Adrenal gland (tissue), 9 donors: ENCODE measurements at regions not wholly inside any gene's neighbourhood (a gene's known extent, or its start where the extent isn't known, plus 50 kb on each side); places are given as distances from the start of the nearest gene placed in this dataset.

Experiments used
- DNase-seq, 7 donors: peaks; one replicate each; pipeline ENCODE4 v3.0.0-alpha.2; 2019 to 2020
- H3K27ac ChIP-seq, 5 donors: fragments of 200-600 bp; sonication (generic) in 4 of 5; 1 replicate in 3 of 5; 2 replicates in 2 of 5; pipeline versions ENCODE4 v1.5.1 to v1.8.0; 2016 to 2020; ENCODE audit warnings: mild to moderate bottlenecking in 1 of 5
- H3K27me3 ChIP-seq: fragments of 200-600 bp; 2 replicates; pipeline ENCODE4 v1.8.0; 2021
- H3K36me3 ChIP-seq, 2 donors: fragments of 200-600 bp; replicated peaks in 1 of 2; 1 replicate in 1 of 2; 2 replicates in 1 of 2; pipeline versions ENCODE4 v1.5.1 to v1.8.0; 2018 to 2022
- H3K4me1 ChIP-seq, 2 donors: fragments of 200-600 bp; replicated peaks in 1 of 2; 1 replicate in 1 of 2; 2 replicates in 1 of 2; pipeline versions ENCODE4 v1.5.1 to v1.8.0; 2018 to 2021
- H3K4me3 ChIP-seq, 4 donors: fragments of 200-600 bp; sonication (generic) in 3 of 4; one replicate each; pipeline ENCODE4 v1.5.1; 2016 to 2018
- H3K9me3 ChIP-seq, 3 donors: fragments of 200-600 bp; sonication (generic) in 1 of 3; replicated peaks in 1 of 3; 1 replicate in 2 of 3; 2 replicates in 1 of 3; pipeline versions ENCODE4 v1.5.1 to v1.8.0; 2016 to 2021
- POLR2A ChIP-seq, 2 donors: fragments of 450-650 bp; IDR thresholded peaks; one replicate each; pipeline ENCODE4 v1.6.1; 2017; ENCODE audit warnings: antibody characterized with exemption in 2 of 2, mild to moderate bottlenecking in 2 of 2, moderate library complexity in 1 of 2
- WGBS, 4 donors: extraction: QIAGEN DNeasy Blood & Tissue Kit in 2 of 4; methylation state at CpG; one replicate each; pipeline versions ENCODE4 v1.1.5 to v1.1.7; 2013 to 2017; 5-methylcytosine and 5-hydroxymethylcytosine counted together
- intact Hi-C, 2 donors: fragments of 100-400 bp; cut with DNase I; formaldehyde crosslinking; loops; one replicate each; pipeline versions ENCODE4 v1.14.1 to v1.15.0; 2022 to 2023
- TF ChIP-seq, protein P1 (sequence below), 6 experiments: fragments of 450-650 bp in 4 of 6; fragments of 200-600 bp in 2 of 6; sonication (generic) in 1 of 6; IDR thresholded peaks; 1 replicate in 5 of 6; 2 replicates in 1 of 6; pipeline versions ENCODE4 v1.5.1 to v1.8.0; 2016 to 2021; ENCODE audit warnings: antibody characterized with exemption in 6 of 6, mild to moderate bottlenecking in 2 of 6, moderate library complexity in 1 of 6
- donor health status: healthy with polysubstance abuse.
- donor health status: Bipolar disorder and iron deficiency.
- donor health status: DM: yes; HTN: yes; CAD: no.
- donor health status: DM: no; HTN: no; CAD: no.
- donor health status: DM: no; HTN: no; CAD: no.

DNA sequence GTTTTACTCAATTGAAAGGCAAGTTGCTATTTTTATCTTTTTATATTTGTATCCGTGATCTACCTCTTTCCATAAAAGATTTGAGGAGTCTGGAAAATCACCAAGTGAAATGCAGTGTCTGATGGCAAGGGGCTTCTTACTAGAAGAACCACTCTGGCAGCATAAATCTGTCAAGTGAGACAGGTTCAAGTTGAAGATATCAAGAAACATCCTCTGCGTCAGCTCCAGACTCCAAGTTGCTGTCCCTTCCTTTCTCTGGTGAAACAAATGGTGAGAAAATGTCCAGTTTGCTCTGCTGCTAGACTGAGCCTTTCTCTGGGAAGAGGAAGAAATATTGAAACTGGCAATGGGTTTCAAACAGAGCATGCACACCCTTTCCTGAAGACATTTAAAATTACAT, 411.2 kb downstream of the PLPP3 start:
- Histone ChIP-seq H3K36me3 (no peaks in the 10 kb centered on the region), H3K4me1 (no peaks in the 10 kb centered on the region), H3K27ac (no peak overlapping the region), H3K9me3 (no peaks in the 10 kb centered on the region), H3K27me3 (no peaks in the 10 kb centered on the region), H3K4me3 (no peak overlapping the region)
- DNase-seq: no peak
- TF ChIP-seq, protein P1, sequence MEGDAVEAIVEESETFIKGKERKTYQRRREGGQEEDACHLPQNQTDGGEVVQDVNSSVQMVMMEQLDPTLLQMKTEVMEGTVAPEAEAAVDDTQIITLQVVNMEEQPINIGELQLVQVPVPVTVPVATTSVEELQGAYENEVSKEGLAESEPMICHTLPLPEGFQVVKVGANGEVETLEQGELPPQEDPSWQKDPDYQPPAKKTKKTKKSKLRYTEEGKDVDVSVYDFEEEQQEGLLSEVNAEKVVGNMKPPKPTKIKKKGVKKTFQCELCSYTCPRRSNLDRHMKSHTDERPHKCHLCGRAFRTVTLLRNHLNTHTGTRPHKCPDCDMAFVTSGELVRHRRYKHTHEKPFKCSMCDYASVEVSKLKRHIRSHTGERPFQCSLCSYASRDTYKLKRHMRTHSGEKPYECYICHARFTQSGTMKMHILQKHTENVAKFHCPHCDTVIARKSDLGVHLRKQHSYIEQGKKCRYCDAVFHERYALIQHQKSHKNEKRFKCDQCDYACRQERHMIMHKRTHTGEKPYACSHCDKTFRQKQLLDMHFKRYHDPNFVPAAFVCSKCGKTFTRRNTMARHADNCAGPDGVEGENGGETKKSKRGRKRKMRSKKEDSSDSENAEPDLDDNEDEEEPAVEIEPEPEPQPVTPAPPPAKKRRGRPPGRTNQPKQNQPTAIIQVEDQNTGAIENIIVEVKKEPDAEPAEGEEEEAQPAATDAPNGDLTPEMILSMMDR (IDR thresholded peaks at IDR 0.05): no peak
- intact Hi-C loops: no loop called here
- 62 to 86% (median 80%) methylated on average over 2 of the region's 2 CpGs for WGBS, 4 donors

DNA sequence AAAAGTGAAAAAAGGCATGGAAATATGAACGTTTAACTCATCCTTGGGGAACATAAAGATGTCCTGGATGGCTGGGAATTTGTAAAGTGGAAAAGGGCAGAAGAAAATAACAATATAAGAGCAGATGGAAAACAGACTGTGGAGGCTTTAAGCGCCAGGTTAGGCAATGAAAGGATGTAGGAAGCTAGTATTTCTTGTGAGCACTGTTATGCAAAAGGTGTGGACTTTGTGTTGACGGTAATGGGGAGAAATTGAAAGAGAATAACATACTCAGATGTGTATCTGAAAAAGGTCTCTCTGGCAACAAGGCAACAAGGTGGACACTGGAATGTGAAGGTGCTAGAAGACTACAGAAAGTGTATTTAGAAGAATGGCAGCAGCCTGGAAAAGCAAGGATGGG, 411.8 kb downstream of the PLPP3 start:
- no peaks in the 10 kb centered on the region for H3K9me3 ChIP-seq
- H3K27ac ChIP-seq: no peak overlapping the region
- intact Hi-C loops: no loop called here
- TF ChIP-seq, protein P1 (IDR thresholded peaks at IDR 0.05): no peak
- TF ChIP-seq POLR2A (IDR thresholded peaks at IDR 0.05): no peak
- DNase-seq: no peak
- H3K36me3 ChIP-seq: no peaks in the 10 kb centered on the region
- H3K4me1 ChIP-seq: no peaks in the 10 kb centered on the region
- no peaks in the 10 kb centered on the region for H3K27me3 ChIP-seq
- H3K4me3 ChIP-seq: no peak overlapping the region
- WGBS, 4 donors: 72 to 82% (median 76%) methylated on average over 3 of the region's 3 CpGs

GRCh38 chr1:56160773-56161315, 418.5 kb downstream of the PLPP3 start:
- DNase-seq: no peak
- 72 to 76% (median 74%) methylated on average over 6 of the region's 6 CpGs for WGBS, 4 donors
- Histone ChIP-seq H3K36me3 (no peaks in the 10 kb centered on the region), H3K4me3 (no peak overlapping the region), H3K27me3 (no peaks in the 10 kb centered on the region), H3K9me3 (no peaks in the 10 kb centered on the region), H3K4me1 (no peaks in the 10 kb centered on the region), H3K27ac (no peak overlapping the region)
- intact Hi-C loops: no loop called here
- TF ChIP-seq, protein P1 (IDR thresholded peaks at IDR 0.05): no peak

DNA sequence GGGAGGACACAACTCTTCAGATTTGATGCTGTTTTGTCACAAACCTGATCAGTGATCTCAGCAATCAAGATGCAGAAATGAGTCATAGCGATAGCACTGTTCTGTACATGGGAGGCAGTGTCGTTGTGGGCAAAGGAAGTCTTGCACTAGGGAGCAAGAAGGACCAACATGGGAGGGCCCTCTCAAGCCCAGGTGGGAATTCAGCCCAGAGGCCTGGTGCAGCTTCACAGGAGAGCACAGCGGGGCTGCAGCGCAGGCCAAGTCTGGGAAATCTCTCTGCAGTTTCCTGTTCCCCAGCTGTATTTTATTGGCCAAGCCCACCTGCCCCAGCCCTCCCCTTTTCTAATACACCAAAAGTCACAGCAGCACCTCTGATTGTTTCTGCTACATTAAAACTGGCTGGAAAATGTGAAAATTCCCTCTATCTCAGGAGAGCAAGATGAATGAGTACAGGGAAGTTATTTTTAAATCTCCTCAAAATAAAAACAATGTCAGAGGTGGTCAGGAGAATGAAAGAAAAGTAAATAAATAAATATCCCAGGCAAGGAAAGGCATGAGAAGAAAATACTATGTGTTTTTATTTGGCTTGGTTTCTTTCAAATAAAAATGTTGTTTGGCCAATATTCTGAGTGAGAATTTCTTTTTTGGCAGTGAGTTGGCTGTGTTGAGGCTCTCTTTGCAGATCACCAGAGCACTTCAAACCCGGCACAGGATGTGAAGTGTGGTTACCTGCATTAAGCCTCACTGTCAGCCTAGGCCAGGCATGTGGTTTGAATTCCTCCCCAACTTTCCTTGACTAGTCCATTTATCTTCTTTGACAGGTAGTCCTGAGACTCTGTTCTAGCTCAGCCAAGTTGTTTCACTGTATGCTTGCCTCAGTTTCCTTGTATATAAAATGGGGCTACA, 422.1 kb downstream of the PLPP3 start:
- no peak for TF ChIP-seq POLR2A (IDR thresholded peaks at IDR 0.05)
- TF ChIP-seq, protein P1 (IDR thresholded peaks at IDR 0.05): no peak
- H3K9me3 ChIP-seq: no peaks in the 10 kb centered on the region
- no peaks in the 10 kb centered on the region for H3K27me3 ChIP-seq
- WGBS, 4 donors: 78 to 90% (median 80%) methylated on average over 5 of the region's 5 CpGs
- DNase-seq: no peak
- no peak overlapping the region for H3K27ac ChIP-seq
- intact Hi-C loops: no loop called here
- H3K4me3 ChIP-seq: no peak overlapping the region
- no peaks in the 10 kb centered on the region for H3K36me3 ChIP-seq
- no peaks in the 10 kb centered on the region for H3K4me1 ChIP-seq
